GM12891 (cell line): ENCODE measurements at regions not wholly inside any gene's neighbourhood (a gene's known extent, or its start where the extent isn't known, plus 50 kb on each side); places are given as distances from the start of the nearest gene placed in this dataset.

Experiments used
- POLR2A ChIP-seq: IDR thresholded peaks from 2 replicates; pipeline ENCODE4 v1.6.1; 2011; ENCODE audit warnings: low read depth, low read length, control low read depth
- POLR2AphosphoS5 ChIP-seq: IDR thresholded peaks from 2 replicates; pipeline ENCODE4 v1.6.1; 2011; ENCODE audit warnings: low read depth, low read length, control low read depth

- TF ChIP-seq POLR2A (no peak), POLR2AphosphoS5 (no peak)
Observed at GRCh38 chr2:122180972-122181371, 425.5 kb downstream of the TSN start.
